ENCODE measurements at regions not wholly inside any gene's neighbourhood (a gene's known extent, or its start where the extent isn't known, plus 50 kb on each side); places are given as distances from the start of the nearest gene placed in this dataset.

- intact Hi-C loops (cut with DNase I; ENCODE audit: low total_unique reads), result no loop called here
- Histone ChIP-seq H3K4me3 (no peak overlapping the region), H3K27ac (no peak overlapping the region), H3K4me1 (no peaks in the 10 kb centered on the region), H3K36me3 (no peaks in the 10 kb centered on the region), H3K9me3 (no peaks in the 10 kb centered on the region), H3K27me3 (peaks cover 0 to 4% of the 10 kb centered on the region in 2 donors)
- no peak for DNase-seq (ENCODE audit: low spot score in 2 of 2)
- TF ChIP-seq POLR2AphosphoS5 (IDR thresholded peaks at IDR 0.05), result no peak
- TF ChIP-seq POLR2A (IDR thresholded peaks at IDR 0.05), result no peak
Measured at GRCh38 chr14:56887216-56887615, 76.9 kb upstream of the OTX2 start.

- H3K4me1 ChIP-seq, result no peaks in the 10 kb centered on the region
- H3K36me3 ChIP-seq, result no peaks in the 10 kb centered on the region
- TF ChIP-seq CTCF (IDR thresholded peaks at IDR 0.05) (no peak), POLR2A (IDR thresholded peaks at IDR 0.05) (no peak), POLR2AphosphoS5 (IDR thresholded peaks at IDR 0.05) (no peak)
- DNase-seq (ENCODE audit: low spot score in 2 of 2), result no peak
- no peaks in the 10 kb centered on the region for H3K9me3 ChIP-seq
- H3K27me3 ChIP-seq, result peaks cover 0 to 6% of the 10 kb centered on the region in 2 donors
- intact Hi-C loops (cut with DNase I; ENCODE audit: low total_unique reads), result no loop called here
- H3K4me3 ChIP-seq, result no peak overlapping the region
- H3K27ac ChIP-seq, result no peak overlapping the region
Measured at GRCh38 chr14:56886471-56887062, 76.3 kb upstream of the OTX2 start.

GRCh38 chr14:56885825-56886224, 75.5 kb upstream of the OTX2 start:
- Histone ChIP-seq H3K4me3 (no peak overlapping the region), H3K4me1 (no peaks in the 10 kb centered on the region), H3K27ac (no peak overlapping the region), H3K27me3 (peaks cover 0 to 6% of the 10 kb centered on the region in 2 donors), H3K9me3 (no peaks in the 10 kb centered on the region), H3K36me3 (no peaks in the 10 kb centered on the region)
- no peak for TF ChIP-seq POLR2A (IDR thresholded peaks at IDR 0.05)
- no peak for TF ChIP-seq CTCF (IDR thresholded peaks at IDR 0.05)
- no peak for TF ChIP-seq POLR2AphosphoS5 (IDR thresholded peaks at IDR 0.05)
- intact Hi-C loops (cut with DNase I; ENCODE audit: low total_unique reads), result no loop called here
- no peak for DNase-seq (ENCODE audit: low spot score in 2 of 2)

GRCh38 chr14:56884617-56885016, 74.3 kb upstream of the OTX2 start:
- no peak overlapping the region for H3K4me3 ChIP-seq
- TF ChIP-seq POLR2A (IDR thresholded peaks at IDR 0.05) (no peak), CTCF (IDR thresholded peaks at IDR 0.05) (no peak), POLR2AphosphoS5 (IDR thresholded peaks at IDR 0.05) (no peak)
- H3K27me3 ChIP-seq, result peaks cover 0 to 6% of the 10 kb centered on the region in 2 donors
- no peaks in the 10 kb centered on the region for H3K9me3 ChIP-seq
- H3K36me3 ChIP-seq, result no peaks in the 10 kb centered on the region
- DNase-seq (ENCODE audit: low spot score in 2 of 2), result no peak
- no peak overlapping the region for H3K27ac ChIP-seq
- intact Hi-C loops (cut with DNase I; ENCODE audit: low total_unique reads), result no loop called here
- H3K4me1 ChIP-seq, result no peaks in the 10 kb centered on the region

GRCh38 chr14:56881181-56881580, 70.9 kb upstream of the OTX2 start:
- H3K9me3 ChIP-seq, result no peaks in the 10 kb centered on the region
- TF ChIP-seq POLR2AphosphoS5 (IDR thresholded peaks at IDR 0.05) (no peak), CTCF (IDR thresholded peaks at IDR 0.05) (no peak), POLR2A (IDR thresholded peaks at IDR 0.05) (no peak)
- H3K4me3 ChIP-seq, result no peak overlapping the region
- H3K27me3 ChIP-seq, result peaks cover 0 to 6% of the 10 kb centered on the region in 2 donors
- no peak overlapping the region for H3K27ac ChIP-seq
- intact Hi-C loops (cut with DNase I; ENCODE audit: low total_unique reads), result no loop called here
- DNase-seq (ENCODE audit: low spot score in 2 of 2), result no peak
- H3K36me3 ChIP-seq, result no peaks in the 10 kb centered on the region
- no peaks in the 10 kb centered on the region for H3K4me1 ChIP-seq

GRCh38 chr14:56878766-56879165, 68.5 kb upstream of the OTX2 start:
- no peak for DNase-seq (ENCODE audit: low spot score in 2 of 2)
- H3K4me3 ChIP-seq, result no peak overlapping the region
- H3K27me3 ChIP-seq, result peaks cover 0 to 2% of the 10 kb centered on the region in 2 donors
- TF ChIP-seq CTCF (IDR thresholded peaks at IDR 0.05) (no peak), POLR2AphosphoS5 (IDR thresholded peaks at IDR 0.05) (no peak), POLR2A (IDR thresholded peaks at IDR 0.05) (no peak)
- H3K36me3 ChIP-seq, result no peaks in the 10 kb centered on the region
- no peak overlapping the region for H3K27ac ChIP-seq
- no peaks in the 10 kb centered on the region for H3K4me1 ChIP-seq
- H3K9me3 ChIP-seq, result no peaks in the 10 kb centered on the region
- intact Hi-C loops (cut with DNase I; ENCODE audit: low total_unique reads), result no loop called here
